ENCODE measurements at regions not wholly inside any gene's neighbourhood (a gene's known extent, or its start where the extent isn't known, plus 50 kb on each side); places are given as distances from the start of the nearest gene placed in this dataset.

GRCh38 chr13:26953291-26953690 lies 192.7 kb upstream of the GPR12 start:
- H3K9ac ChIP-seq (ENCODE audit: control insufficient read depth, insufficient read depth, low read length) = no peak overlapping the region

More at GRCh38 chr13:26953291-26953690, 192.7 kb upstream of the GPR12 start:
- FAIRE-seq (no peak), ATAC-seq (no peak), DNase-seq (ENCODE audit: low read depth, low spot score) (no peak)
- ChIA-PET SMC1A (ENCODE audit: uncharacterized antibody, unreplicated experiment) (no interaction called here), POLR2A (no interaction called here), CTCF (no interaction called here), RAD21 (ENCODE audit: unreplicated experiment) (no interaction called here)
- H3K4me2 ChIP-seq (ENCODE audit: control insufficient read depth, insufficient read depth) = no peak overlapping the region
- BruUV-seq (replicated peaks) = no TSS peak
- no peaks in the 10 kb centered on the region for H4K20me1 ChIP-seq (ENCODE audit: control insufficient read depth, insufficient read depth)
- no peaks in the 10 kb centered on the region for H3K79me2 ChIP-seq (ENCODE audit: control insufficient read depth, insufficient read depth, low read length)
- no peaks in the 10 kb centered on the region for H3K36me3 ChIP-seq (ENCODE audit: control insufficient read depth in 2 of 2, insufficient read depth in 2 of 2, low read length in 1 of 2)
- H3K9me3 ChIP-seq (replicated peaks; ENCODE audit: control insufficient read depth, insufficient read depth, low read length) = no peaks in the 10 kb centered on the region
- H3K27ac ChIP-seq (ENCODE audit: control insufficient read depth, insufficient read depth) = no peak overlapping the region
- no peak for TF ChIP-seq GABPA (IDR thresholded peaks at IDR 0.05; ENCODE audit: low read depth)
- TF ChIP-seq POLR2AphosphoS2 (IDR thresholded peaks at IDR 0.05; ENCODE audit: low read depth, low read length) = no peak
- TF ChIP-seq NRF1 (conservative IDR thresholded peaks at IDR 0.05; ENCODE audit: low read depth, low read length) = no peak
- no peak for TF ChIP-seq SREBF1 (IDR thresholded peaks at IDR 0.05; ENCODE audit: low read length)
- no peak for TF ChIP-seq CEBPB (IDR thresholded peaks at IDR 0.05; ENCODE audit: borderline replicate concordance in 1 of 2, low read depth in 2 of 2, low read length in 2 of 2)
- TF ChIP-seq ATF7 (IDR thresholded peaks at IDR 0.05; ENCODE audit: low read depth) = no peak
- no peak for TF ChIP-seq SRF (IDR thresholded peaks at IDR 0.05; ENCODE audit: low read depth in 2 of 2, low read length in 2 of 2)
- TF ChIP-seq NKRF (conservative IDR thresholded peaks at IDR 0.05) = no peak
- TF ChIP-seq BACH1 (IDR thresholded peaks at IDR 0.05; ENCODE audit: borderline replicate concordance) = no peak
- intact Hi-C loops (cut with micrococcal nuclease; ENCODE audit: unreplicated experiment) = no loop called here
- in situ Hi-C loops (cut with MboI) = no loop called here
- 33% methylated on average over 5 of the region's 5 CpGs for WGBS (ENCODE audit: insufficient coverage, insufficient replicate concordance, low lambda C conversion rate, missing lambda C conversion rate)
- H2AFZ ChIP-seq (ENCODE audit: control insufficient read depth, low read depth, low read length) = no peak overlapping the region
- no peaks in the 10 kb centered on the region for H3K4me1 ChIP-seq (ENCODE audit: control insufficient read depth, insufficient read depth, low read length)
- H3K27me3 ChIP-seq (replicated peaks in 1 of 2; ENCODE audit: control insufficient read depth in 2 of 2, insufficient read depth in 2 of 2, low read length in 1 of 2) = no peaks in the 10 kb centered on the region; a peak in 2 of 4 replicates
- H3K4me3 ChIP-seq = no peak overlapping the region

All from GM12878 (cell line).